ENCODE measurements at regions not wholly inside any gene's neighbourhood (a gene's known extent, or its start where the extent isn't known, plus 50 kb on each side); places are given as distances from the start of the nearest gene placed in this dataset.

DNA sequence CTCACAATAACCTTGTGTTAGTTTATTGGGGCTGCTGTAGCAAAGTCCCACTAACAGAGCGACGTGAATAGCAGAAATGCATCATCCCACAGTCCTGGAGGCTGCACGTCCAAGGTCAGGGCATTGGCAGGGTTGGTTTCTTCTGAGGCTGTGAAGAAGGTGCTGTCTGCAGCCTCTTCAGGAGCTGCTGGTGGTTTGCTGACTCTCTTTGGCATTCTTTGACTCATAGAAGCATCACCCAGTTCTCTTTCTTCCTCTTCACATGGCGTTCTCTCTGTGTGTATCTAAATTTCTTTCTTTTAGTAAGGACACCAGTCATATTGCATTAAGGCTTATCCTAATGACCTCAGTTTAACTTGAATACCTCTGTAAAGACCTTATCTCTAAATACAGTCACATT is 428.4 kb upstream of the KLF6 start:
- Histone ChIP-seq H3K27ac (ENCODE audit: low read depth, low read length) (no peak overlapping the region), H3K4me3 (ENCODE audit: low read length) (no peak overlapping the region), H3K27me3 (ENCODE audit: control insufficient read depth, low read length) (no peaks in the 10 kb centered on the region), H3K4me1 (ENCODE audit: control insufficient read depth, low read length) (no peaks in the 10 kb centered on the region), H3F3A (ENCODE audit: control insufficient read depth, insufficient read depth) (no peaks in the 10 kb centered on the region), H3K9me3 (ENCODE audit: control insufficient read depth, insufficient read depth, low read length) (no peaks in the 10 kb centered on the region), H3K9me2 (replicated peaks; ENCODE audit: control insufficient read depth, low read length) (no peaks in the 10 kb centered on the region), H4K20me1 (ENCODE audit: control insufficient read depth, insufficient read depth, low read depth, low read length) (no peaks in the 10 kb centered on the region), H3K79me2 (ENCODE audit: control insufficient read depth, low read length) (no peaks in the 10 kb centered on the region), H3K4me2 (ENCODE audit: low read length) (no peak overlapping the region), H3K36me3 (ENCODE audit: control insufficient read depth, low read length) (no peaks in the 10 kb centered on the region)
- TF ChIP-seq, protein P1, sequence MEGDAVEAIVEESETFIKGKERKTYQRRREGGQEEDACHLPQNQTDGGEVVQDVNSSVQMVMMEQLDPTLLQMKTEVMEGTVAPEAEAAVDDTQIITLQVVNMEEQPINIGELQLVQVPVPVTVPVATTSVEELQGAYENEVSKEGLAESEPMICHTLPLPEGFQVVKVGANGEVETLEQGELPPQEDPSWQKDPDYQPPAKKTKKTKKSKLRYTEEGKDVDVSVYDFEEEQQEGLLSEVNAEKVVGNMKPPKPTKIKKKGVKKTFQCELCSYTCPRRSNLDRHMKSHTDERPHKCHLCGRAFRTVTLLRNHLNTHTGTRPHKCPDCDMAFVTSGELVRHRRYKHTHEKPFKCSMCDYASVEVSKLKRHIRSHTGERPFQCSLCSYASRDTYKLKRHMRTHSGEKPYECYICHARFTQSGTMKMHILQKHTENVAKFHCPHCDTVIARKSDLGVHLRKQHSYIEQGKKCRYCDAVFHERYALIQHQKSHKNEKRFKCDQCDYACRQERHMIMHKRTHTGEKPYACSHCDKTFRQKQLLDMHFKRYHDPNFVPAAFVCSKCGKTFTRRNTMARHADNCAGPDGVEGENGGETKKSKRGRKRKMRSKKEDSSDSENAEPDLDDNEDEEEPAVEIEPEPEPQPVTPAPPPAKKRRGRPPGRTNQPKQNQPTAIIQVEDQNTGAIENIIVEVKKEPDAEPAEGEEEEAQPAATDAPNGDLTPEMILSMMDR (IDR thresholded peaks at IDR 0.05; ENCODE audit: low read depth, low read length, poor library complexity, severe bottlenecking), result no peak
- TF ChIP-seq EZH2phosphoT487 (IDR thresholded peaks at IDR 0.05; ENCODE audit: borderline replicate concordance, low read length), result no peak

DNA sequence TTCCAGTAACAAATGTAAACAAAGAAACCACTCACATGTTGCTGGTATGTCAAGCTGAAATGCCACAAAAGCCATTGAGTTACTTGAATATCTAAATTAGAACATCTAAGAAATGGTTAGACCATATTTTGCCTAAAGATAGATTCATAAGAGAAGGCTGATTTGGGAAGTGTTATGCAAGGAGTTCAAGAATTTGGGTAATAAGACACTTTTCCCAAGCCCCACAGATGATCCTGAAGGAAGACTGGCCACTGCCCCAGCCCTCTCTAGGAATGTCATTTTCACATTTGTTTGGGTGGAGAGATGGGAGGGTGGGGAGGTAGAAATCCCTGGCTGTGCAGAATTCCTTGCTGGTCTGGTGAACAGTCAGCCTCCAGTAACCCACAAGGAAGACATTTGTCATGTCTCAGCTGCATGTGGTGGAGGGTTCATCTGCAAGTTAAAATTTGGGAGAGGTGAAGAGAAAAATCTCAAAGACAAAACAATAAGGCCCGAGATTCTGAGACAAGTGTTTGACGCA is 427.2 kb upstream of the KLF6 start:
- Histone ChIP-seq H3K4me1 (ENCODE audit: control insufficient read depth, low read length) (no peaks in the 10 kb centered on the region), H4K20me1 (ENCODE audit: control insufficient read depth, insufficient read depth, low read depth, low read length) (no peaks in the 10 kb centered on the region), H3K27ac (ENCODE audit: low read depth, low read length) (no peak overlapping the region), H3F3A (ENCODE audit: control insufficient read depth, insufficient read depth) (no peaks in the 10 kb centered on the region), H3K9me2 (replicated peaks; ENCODE audit: control insufficient read depth, low read length) (no peaks in the 10 kb centered on the region), H3K9me3 (ENCODE audit: control insufficient read depth, insufficient read depth, low read length) (no peaks in the 10 kb centered on the region), H3K4me2 (ENCODE audit: low read length) (no peak overlapping the region), H3K36me3 (ENCODE audit: control insufficient read depth, low read length) (no peaks in the 10 kb centered on the region), H3K27me3 (ENCODE audit: control insufficient read depth, low read length) (no peaks in the 10 kb centered on the region), H3K79me2 (ENCODE audit: control insufficient read depth, low read length) (no peaks in the 10 kb centered on the region), H3K4me3 (ENCODE audit: low read length) (no peak overlapping the region)
- TF ChIP-seq, protein P1 (IDR thresholded peaks at IDR 0.05; ENCODE audit: low read depth, low read length, poor library complexity, severe bottlenecking), result no peak
- TF ChIP-seq EZH2phosphoT487 (IDR thresholded peaks at IDR 0.05; ENCODE audit: borderline replicate concordance, low read length), result no peak

DNA sequence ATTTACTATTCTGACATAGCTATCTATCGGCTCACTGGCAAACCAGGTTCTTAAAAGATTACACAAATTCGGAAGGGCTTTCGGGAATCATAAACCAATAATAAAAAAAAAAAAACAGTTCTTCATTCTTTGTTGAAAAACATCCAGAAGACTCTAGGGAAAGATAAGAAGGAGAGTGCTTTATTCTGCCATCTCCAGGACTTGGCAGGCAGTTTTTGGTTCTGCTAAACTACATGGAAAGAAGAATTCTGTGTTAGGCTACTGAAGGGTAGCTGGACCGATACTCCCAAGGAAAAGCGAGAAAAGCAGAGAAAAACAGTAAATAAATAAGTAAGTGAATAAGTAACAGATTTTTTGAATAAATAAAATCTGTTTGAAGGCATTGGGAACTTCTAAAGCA is 423.5 kb upstream of the KLF6 start:
- no peaks in the 10 kb centered on the region for H3K9me2 ChIP-seq (replicated peaks; ENCODE audit: control insufficient read depth, low read length)
- TF ChIP-seq, protein P1 (IDR thresholded peaks at IDR 0.05; ENCODE audit: low read depth, low read length, poor library complexity, severe bottlenecking), result no peak
- TF ChIP-seq EZH2phosphoT487 (IDR thresholded peaks at IDR 0.05; ENCODE audit: borderline replicate concordance, low read length), result no peak
- no peaks in the 10 kb centered on the region for H4K20me1 ChIP-seq (ENCODE audit: control insufficient read depth, insufficient read depth, low read depth, low read length)
- no peak overlapping the region for H3K4me3 ChIP-seq (ENCODE audit: low read length)
- H3K4me1 ChIP-seq (ENCODE audit: control insufficient read depth, low read length), result no peaks in the 10 kb centered on the region
- no peak overlapping the region for H3K27ac ChIP-seq (ENCODE audit: low read depth, low read length)
- H3K27me3 ChIP-seq (ENCODE audit: control insufficient read depth, low read length), result no peaks in the 10 kb centered on the region
- H3K79me2 ChIP-seq (ENCODE audit: control insufficient read depth, low read length), result no peaks in the 10 kb centered on the region
- H3K9me3 ChIP-seq (ENCODE audit: control insufficient read depth, insufficient read depth, low read length), result no peaks in the 10 kb centered on the region
- H3K36me3 ChIP-seq (ENCODE audit: control insufficient read depth, low read length), result no peaks in the 10 kb centered on the region
- no peaks in the 10 kb centered on the region for H3F3A ChIP-seq (ENCODE audit: control insufficient read depth, insufficient read depth)
- no peak overlapping the region for H3K4me2 ChIP-seq (ENCODE audit: low read length)
